Calu3 (cell line): ENCODE measurements at regions not wholly inside any gene's neighbourhood (a gene's known extent, or its start where the extent isn't known, plus 50 kb on each side); places are given as distances from the start of the nearest gene placed in this dataset.

Source experiments
- BruUV-seq: library from RNA; stranded (reverse); fragments of 400-500 nt; replicated peaks from 2 replicates; lab custom pipeline; 2021; lab: Mats Ljungman, UMichigan
- CTCF ChIA-PET: fragments of 300-600 bp; sonication (Branson Sonifier 250); formaldehyde crosslinking; loops from one replicate; lab custom pipeline; 2022; ENCODE audit warnings: antibody characterized with exemption; lab: Charles Lee
- DNase-seq: peaks from one replicate; pipeline ENCODE4 v3.0.0; 2022
- H3K27ac Mint-ChIP-seq: one replicate; pipeline ENCODE4 v1.8.0; 2022; ENCODE audit warnings: mixed read lengths; ENCODE audit not compliant: unreplicated experiment
- H3K27me3 Mint-ChIP-seq: one replicate; pipeline ENCODE4 v1.8.0; 2022; ENCODE audit warnings: mixed read lengths; ENCODE audit not compliant: unreplicated experiment
- H3K36me3 Mint-ChIP-seq: one replicate; pipeline ENCODE4 v1.8.0; 2022; ENCODE audit warnings: mild to moderate bottlenecking, moderate library complexity, mixed read lengths; ENCODE audit not compliant: insufficient read depth, unreplicated experiment
- H3K4me1 Mint-ChIP-seq: one replicate; pipeline ENCODE4 v1.8.0; 2022; ENCODE audit warnings: mild to moderate bottlenecking, low read depth, mixed read lengths; ENCODE audit not compliant: unreplicated experiment
- H3K4me3 Mint-ChIP-seq: one replicate; pipeline ENCODE4 v1.8.0; 2022; ENCODE audit warnings: mild to moderate bottlenecking, low read depth, moderate library complexity, mixed read lengths; ENCODE audit not compliant: unreplicated experiment
- H3K9me3 Mint-ChIP-seq: one replicate; pipeline ENCODE4 v1.8.0; 2022; ENCODE audit warnings: low read depth, mixed read lengths; ENCODE audit not compliant: unreplicated experiment
- intact Hi-C: fragments of 100-400 bp; cut with micrococcal nuclease; formaldehyde crosslinking; loops from one replicate; pipeline ENCODE4 v1.10.0; 2022; ENCODE audit not compliant: unreplicated experiment
- TF ChIP-seq, protein P1 (sequence below): fragments of 200-600 bp; IDR thresholded peaks from one replicate; pipeline ENCODE4 v1.8.0; 2022; ENCODE audit warnings: antibody characterized with exemption; ENCODE audit not compliant: unreplicated experiment

DNA sequence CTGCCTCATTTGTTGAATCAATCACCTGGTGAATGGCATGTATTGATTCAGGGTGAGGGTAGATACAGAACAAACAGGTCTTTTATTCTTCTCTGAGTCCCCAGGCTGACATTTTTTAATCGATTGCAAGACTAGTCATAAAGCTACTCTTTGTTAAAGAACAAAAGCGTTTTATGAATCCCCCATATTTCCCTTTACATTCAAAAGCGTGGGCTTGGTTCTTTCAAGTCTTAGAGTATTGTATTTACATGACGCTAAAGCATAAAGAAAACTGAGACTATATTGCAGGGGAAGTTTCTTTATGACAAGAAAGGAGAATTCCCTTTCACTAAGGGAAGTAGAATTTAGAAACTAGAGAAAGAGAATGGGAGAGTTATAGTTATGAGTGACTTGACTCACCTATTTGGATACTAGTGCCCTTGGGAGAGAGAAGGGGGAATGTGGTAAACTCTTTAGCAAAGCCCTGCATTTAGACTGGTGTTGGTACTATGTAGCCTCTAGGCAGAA lies 69.3 kb upstream of the PDE5A start:
- peak overlapping the region; percentile 93 for H3K27ac Mint-ChIP-seq
- peaks cover 39% of the 10 kb centered on the region for H3K4me1 Mint-ChIP-seq
- intact Hi-C loops: loop anchor here (1.0 kb wide), 1 partner anchor 31 kb away; no protein-coding TSS in a partner anchor
- TF ChIP-seq, protein P1, sequence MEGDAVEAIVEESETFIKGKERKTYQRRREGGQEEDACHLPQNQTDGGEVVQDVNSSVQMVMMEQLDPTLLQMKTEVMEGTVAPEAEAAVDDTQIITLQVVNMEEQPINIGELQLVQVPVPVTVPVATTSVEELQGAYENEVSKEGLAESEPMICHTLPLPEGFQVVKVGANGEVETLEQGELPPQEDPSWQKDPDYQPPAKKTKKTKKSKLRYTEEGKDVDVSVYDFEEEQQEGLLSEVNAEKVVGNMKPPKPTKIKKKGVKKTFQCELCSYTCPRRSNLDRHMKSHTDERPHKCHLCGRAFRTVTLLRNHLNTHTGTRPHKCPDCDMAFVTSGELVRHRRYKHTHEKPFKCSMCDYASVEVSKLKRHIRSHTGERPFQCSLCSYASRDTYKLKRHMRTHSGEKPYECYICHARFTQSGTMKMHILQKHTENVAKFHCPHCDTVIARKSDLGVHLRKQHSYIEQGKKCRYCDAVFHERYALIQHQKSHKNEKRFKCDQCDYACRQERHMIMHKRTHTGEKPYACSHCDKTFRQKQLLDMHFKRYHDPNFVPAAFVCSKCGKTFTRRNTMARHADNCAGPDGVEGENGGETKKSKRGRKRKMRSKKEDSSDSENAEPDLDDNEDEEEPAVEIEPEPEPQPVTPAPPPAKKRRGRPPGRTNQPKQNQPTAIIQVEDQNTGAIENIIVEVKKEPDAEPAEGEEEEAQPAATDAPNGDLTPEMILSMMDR: no peak
- DNase-seq: peak; percentile 20
- CTCF ChIA-PET: interaction anchor here (1.0 to 1.1 kb wide), 3 partner anchors 9 to 70 kb away, joined by 3 to 6 read pairs (median 5); partner anchors contain the start of gene PDE5A
- H3K9me3 Mint-ChIP-seq: no peaks in the 10 kb centered on the region
- H3K36me3 Mint-ChIP-seq: peaks cover 8% of the 10 kb centered on the region
- H3K27me3 Mint-ChIP-seq: no peaks in the 10 kb centered on the region
- H3K4me3 Mint-ChIP-seq: peak overlapping the region; percentile 30
- BruUV-seq: no TSS peak

DNA sequence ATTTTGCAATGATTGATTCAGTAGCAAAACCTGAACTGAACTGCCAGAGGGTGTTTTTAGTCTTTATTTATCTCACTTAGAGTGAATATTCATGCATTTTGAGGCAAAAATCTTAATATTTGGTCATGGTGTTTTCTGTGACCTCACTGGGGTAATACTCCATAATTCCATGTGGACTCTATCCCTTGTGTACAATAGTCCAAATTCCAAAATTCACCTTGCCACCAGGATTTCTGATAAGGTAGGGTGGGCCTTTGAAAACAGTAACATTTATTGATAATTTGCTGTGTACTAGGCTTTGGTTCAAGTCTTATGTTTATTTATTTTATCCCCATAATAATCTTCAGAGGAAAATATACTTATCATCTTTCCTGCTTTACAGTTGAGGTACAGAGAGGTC lies 68.4 kb upstream of the PDE5A start:
- DNase-seq: no peak

DNA sequence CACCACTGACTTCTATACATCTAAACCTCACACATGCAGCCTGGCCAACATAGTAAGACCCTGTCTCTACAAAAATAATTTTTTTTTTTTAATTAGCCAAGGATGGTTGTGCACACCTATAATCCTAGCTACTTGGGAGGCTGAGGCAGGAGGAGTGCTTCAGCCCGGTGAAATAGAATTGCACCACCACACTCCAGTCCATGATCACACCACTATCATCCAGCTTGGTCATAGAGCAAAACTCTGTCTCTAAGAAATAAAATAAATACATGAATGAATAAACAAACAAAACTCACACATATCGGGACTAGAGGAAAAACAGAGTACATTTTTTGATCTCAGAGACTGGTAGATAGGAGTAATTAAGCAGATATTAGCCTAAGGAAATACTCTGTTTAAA lies 66.6 kb upstream of the PDE5A start:
- Mint-ChIP-seq H3K9me3 (peaks cover 7% of the 10 kb centered on the region), H3K27ac (peak overlapping the region; percentile 6), H3K4me3 (no peak overlapping the region), H3K27me3 (no peaks in the 10 kb centered on the region), H3K36me3 (peaks cover 8% of the 10 kb centered on the region), H3K4me1 (peaks cover 43% of the 10 kb centered on the region)
- DNase-seq: no peak
- intact Hi-C loops: no loop called here
- no TSS peak for BruUV-seq
- CTCF ChIA-PET: no interaction called here
- TF ChIP-seq, protein P1: no peak

More for the DNA sequence above, 68.4 kb upstream of the PDE5A start:
- no TSS peak for BruUV-seq
- TF ChIP-seq, protein P1: no peak
- Mint-ChIP-seq H3K36me3 (peaks cover 8% of the 10 kb centered on the region), H3K9me3 (no peaks in the 10 kb centered on the region), H3K27ac (peak overlapping the region; percentile 30), H3K4me1 (peaks cover 47% of the 10 kb centered on the region), H3K4me3 (no peak overlapping the region), H3K27me3 (no peaks in the 10 kb centered on the region)
- intact Hi-C loops: no loop called here
- CTCF ChIA-PET: interaction anchor here (1.0 to 1.1 kb wide), 2 partner anchors 8 to 69 kb away, joined by 3 to 6 read pairs; partner anchors contain the start of gene PDE5A

DNA sequence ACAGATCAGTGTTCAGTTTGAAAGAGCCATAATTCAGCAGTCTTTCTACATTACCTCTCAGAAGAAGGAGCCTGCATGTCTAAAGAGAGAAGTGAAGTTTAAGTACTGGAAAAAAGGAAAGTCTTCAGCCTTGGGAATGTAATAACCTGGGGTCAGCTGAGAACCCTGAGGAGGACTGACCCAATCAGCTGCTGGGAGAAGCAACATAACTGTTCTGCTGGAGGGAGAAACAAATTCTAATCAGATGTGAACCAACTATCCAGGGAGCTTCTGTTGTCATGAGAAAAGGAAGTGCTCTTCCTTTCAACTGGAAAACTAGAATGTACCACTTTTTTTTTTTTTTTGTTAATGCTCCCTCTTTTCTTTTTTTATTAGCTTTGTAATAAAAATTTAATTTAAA lies 64.5 kb upstream of the PDE5A start:
- H3K36me3 Mint-ChIP-seq: peaks cover 4% of the 10 kb centered on the region
- BruUV-seq: no TSS peak
- TF ChIP-seq, protein P1: no peak
- H3K9me3 Mint-ChIP-seq: peaks cover 8% of the 10 kb centered on the region
- H3K4me3 Mint-ChIP-seq: no peak overlapping the region
- peaks cover 31% of the 10 kb centered on the region for H3K4me1 Mint-ChIP-seq
- intact Hi-C loops: no loop called here
- DNase-seq: no peak
- no peaks in the 10 kb centered on the region for H3K27me3 Mint-ChIP-seq
- CTCF ChIA-PET: no interaction called here
- H3K27ac Mint-ChIP-seq: peak overlapping the region; percentile 45
